Sigmoid colon (tissue), 3 donors: ENCODE measurements at regions not wholly inside any gene's neighbourhood (a gene's known extent, or its start where the extent isn't known, plus 50 kb on each side); places are given as distances from the start of the nearest gene placed in this dataset.

ENCODE experiments used
- POLR2A ChIP-seq, 2 donors: fragments of 450-650 bp; IDR thresholded peaks; one replicate each; pipeline ENCODE4 v1.6.1; 2016; ENCODE audit warnings: antibody characterized with exemption in 2 of 2, mild to moderate bottlenecking in 2 of 2, moderate library complexity in 2 of 2
- TF ChIP-seq, protein P1 (sequence below), 4 experiments: fragments of 450-650 bp in 3 of 4; fragments of 200-600 bp in 1 of 4; IDR thresholded peaks; one replicate each; pipeline ENCODE4 v1.5.1; 2016 to 2019; ENCODE audit warnings: antibody characterized with exemption in 4 of 4, mild to moderate bottlenecking in 3 of 4, moderate library complexity in 2 of 4

DNA sequence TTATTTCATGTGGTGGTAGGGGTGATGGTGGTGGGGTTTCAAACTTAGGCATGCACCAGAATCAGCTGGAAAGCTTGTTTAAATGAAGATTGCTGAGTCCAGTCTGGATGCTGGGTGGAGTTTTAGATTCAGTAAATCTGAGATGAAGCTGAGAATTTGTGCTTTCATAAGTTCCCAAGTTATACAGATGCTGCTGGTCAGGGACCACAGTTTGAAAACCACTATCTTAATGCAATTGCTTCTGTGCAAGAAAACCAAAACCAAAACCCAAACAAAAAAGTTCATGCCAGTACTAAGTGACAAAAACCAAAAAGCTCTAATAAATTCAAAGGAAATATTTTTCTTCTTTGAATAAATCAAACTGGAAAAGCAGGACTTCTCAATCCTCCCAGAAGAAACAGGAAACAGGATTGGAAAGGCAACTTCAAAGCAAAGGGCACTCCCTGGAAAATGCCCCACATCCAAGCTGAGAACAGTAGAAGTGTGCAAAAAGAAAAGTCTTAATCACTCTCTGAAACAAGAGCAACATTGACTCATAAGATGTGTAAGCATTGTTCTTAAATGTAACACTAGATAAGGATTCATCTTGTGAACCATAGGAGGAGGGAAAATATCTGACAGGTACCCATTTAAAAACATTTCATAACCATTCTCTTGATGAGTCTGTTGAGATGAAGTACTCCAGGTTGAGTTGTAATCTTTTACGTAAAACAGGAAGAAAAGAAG, 481.5 kb upstream of the HSF2 start:
- TF ChIP-seq, protein P1, sequence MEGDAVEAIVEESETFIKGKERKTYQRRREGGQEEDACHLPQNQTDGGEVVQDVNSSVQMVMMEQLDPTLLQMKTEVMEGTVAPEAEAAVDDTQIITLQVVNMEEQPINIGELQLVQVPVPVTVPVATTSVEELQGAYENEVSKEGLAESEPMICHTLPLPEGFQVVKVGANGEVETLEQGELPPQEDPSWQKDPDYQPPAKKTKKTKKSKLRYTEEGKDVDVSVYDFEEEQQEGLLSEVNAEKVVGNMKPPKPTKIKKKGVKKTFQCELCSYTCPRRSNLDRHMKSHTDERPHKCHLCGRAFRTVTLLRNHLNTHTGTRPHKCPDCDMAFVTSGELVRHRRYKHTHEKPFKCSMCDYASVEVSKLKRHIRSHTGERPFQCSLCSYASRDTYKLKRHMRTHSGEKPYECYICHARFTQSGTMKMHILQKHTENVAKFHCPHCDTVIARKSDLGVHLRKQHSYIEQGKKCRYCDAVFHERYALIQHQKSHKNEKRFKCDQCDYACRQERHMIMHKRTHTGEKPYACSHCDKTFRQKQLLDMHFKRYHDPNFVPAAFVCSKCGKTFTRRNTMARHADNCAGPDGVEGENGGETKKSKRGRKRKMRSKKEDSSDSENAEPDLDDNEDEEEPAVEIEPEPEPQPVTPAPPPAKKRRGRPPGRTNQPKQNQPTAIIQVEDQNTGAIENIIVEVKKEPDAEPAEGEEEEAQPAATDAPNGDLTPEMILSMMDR (IDR thresholded peaks at IDR 0.05), result no peak
- no peak for TF ChIP-seq POLR2A (IDR thresholded peaks at IDR 0.05)
